ENCODE measurements at regions not wholly inside any gene's neighbourhood (a gene's known extent, or its start where the extent isn't known, plus 50 kb on each side); places are given as distances from the start of the nearest gene placed in this dataset.

DNA sequence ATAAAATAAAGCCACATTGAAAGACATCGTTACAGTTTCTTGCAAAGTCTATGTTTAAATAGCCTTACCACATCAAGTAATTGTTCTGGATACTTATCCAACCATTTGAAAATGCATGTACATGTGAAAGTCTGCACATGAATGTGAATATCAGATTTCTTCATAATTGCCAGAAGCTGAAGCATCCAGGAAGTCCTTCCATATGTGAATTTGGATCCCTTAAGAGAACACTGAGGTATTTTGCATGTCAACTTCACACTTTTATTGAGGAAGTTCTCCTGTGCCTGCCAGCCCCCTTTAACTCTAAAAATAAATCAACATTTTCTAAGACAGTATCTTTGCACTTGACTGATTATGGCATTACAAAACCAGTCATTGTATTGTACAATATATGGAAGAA lies 1103.5 kb upstream of the ADGRL3 start:
- Histone ChIP-seq H3K27me3 (ENCODE audit: low read length) (no peaks in the 10 kb centered on the region), H3K4me2 (ENCODE audit: low read length) (no peak overlapping the region), H3K4me3 (ENCODE audit: low read length) (no peak overlapping the region), H3K36me3 (ENCODE audit: low read depth, low read length) (no peaks in the 10 kb centered on the region), H3K27ac (ENCODE audit: low read length) (no peak overlapping the region), H3K9me2 (replicated peaks; ENCODE audit: low read length) (no peaks in the 10 kb centered on the region), H3K4me1 (ENCODE audit: insufficient read depth, low read length) (no peaks in the 10 kb centered on the region), H2AFZ (ENCODE audit: low read length) (no peak overlapping the region), H3K9me3 (ENCODE audit: low read length) (no peaks in the 10 kb centered on the region), H3K9ac (ENCODE audit: low read length) (no peak overlapping the region), H3F3A (ENCODE audit: low read length, unreplicated experiment) (no peaks in the 10 kb centered on the region), H3K79me2 (ENCODE audit: low read length) (no peaks in the 10 kb centered on the region), H4K20me1 (ENCODE audit: low read length) (no peaks in the 10 kb centered on the region)
- ATAC-seq = no peak
- CTCF ChIA-PET = no interaction called here
- intact Hi-C loops (cut with micrococcal nuclease) = no loop called here
- BruUV-seq (replicated peaks) = no TSS peak
- no peak for TF ChIP-seq EZH2phosphoT487 (IDR thresholded peaks at IDR 0.05; ENCODE audit: borderline replicate concordance, low read length)
- no peak for TF ChIP-seq EZH2 (IDR thresholded peaks at IDR 0.05; ENCODE audit: low read length, unreplicated experiment)
- TF ChIP-seq, protein P1, sequence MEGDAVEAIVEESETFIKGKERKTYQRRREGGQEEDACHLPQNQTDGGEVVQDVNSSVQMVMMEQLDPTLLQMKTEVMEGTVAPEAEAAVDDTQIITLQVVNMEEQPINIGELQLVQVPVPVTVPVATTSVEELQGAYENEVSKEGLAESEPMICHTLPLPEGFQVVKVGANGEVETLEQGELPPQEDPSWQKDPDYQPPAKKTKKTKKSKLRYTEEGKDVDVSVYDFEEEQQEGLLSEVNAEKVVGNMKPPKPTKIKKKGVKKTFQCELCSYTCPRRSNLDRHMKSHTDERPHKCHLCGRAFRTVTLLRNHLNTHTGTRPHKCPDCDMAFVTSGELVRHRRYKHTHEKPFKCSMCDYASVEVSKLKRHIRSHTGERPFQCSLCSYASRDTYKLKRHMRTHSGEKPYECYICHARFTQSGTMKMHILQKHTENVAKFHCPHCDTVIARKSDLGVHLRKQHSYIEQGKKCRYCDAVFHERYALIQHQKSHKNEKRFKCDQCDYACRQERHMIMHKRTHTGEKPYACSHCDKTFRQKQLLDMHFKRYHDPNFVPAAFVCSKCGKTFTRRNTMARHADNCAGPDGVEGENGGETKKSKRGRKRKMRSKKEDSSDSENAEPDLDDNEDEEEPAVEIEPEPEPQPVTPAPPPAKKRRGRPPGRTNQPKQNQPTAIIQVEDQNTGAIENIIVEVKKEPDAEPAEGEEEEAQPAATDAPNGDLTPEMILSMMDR (conservative IDR thresholded peaks at IDR 0.05; ENCODE audit: low read depth, low read length) = no peak
- POLR2A ChIA-PET (ENCODE audit: unreplicated experiment) = no interaction called here
- no peak for DNase-seq

- Histone ChIP-seq H3K27ac (ENCODE audit: low read length) (no peak overlapping the region), H3K4me1 (ENCODE audit: insufficient read depth, low read length) (no peaks in the 10 kb centered on the region), H3K9me2 (replicated peaks; ENCODE audit: low read length) (no peaks in the 10 kb centered on the region), H3F3A (ENCODE audit: low read length, unreplicated experiment) (no peaks in the 10 kb centered on the region), H4K20me1 (ENCODE audit: low read length) (no peaks in the 10 kb centered on the region), H3K4me3 (ENCODE audit: low read length) (no peak overlapping the region), H3K4me2 (ENCODE audit: low read length) (no peak overlapping the region), H3K27me3 (ENCODE audit: low read length) (no peaks in the 10 kb centered on the region), H3K36me3 (ENCODE audit: low read depth, low read length) (no peaks in the 10 kb centered on the region), H2AFZ (ENCODE audit: low read length) (no peak overlapping the region), H3K9me3 (ENCODE audit: low read length) (no peaks in the 10 kb centered on the region), H3K79me2 (ENCODE audit: low read length) (no peaks in the 10 kb centered on the region), H3K9ac (ENCODE audit: low read length) (no peak overlapping the region)
- DNase-seq = no peak
- ATAC-seq = no peak
- CTCF ChIA-PET = no interaction called here
- POLR2A ChIA-PET (ENCODE audit: unreplicated experiment) = no interaction called here
- no peak for TF ChIP-seq EZH2phosphoT487 (IDR thresholded peaks at IDR 0.05; ENCODE audit: borderline replicate concordance, low read length)
- TF ChIP-seq, protein P1 (conservative IDR thresholded peaks at IDR 0.05; ENCODE audit: low read depth, low read length) = no peak
- no peak for TF ChIP-seq EZH2 (IDR thresholded peaks at IDR 0.05; ENCODE audit: low read length, unreplicated experiment)
- intact Hi-C loops (cut with micrococcal nuclease) = no loop called here
- BruUV-seq (replicated peaks) = no TSS peak
Observed at GRCh38 chr4:60116592-60116991, 1083.5 kb upstream of the ADGRL3 start.

DNA sequence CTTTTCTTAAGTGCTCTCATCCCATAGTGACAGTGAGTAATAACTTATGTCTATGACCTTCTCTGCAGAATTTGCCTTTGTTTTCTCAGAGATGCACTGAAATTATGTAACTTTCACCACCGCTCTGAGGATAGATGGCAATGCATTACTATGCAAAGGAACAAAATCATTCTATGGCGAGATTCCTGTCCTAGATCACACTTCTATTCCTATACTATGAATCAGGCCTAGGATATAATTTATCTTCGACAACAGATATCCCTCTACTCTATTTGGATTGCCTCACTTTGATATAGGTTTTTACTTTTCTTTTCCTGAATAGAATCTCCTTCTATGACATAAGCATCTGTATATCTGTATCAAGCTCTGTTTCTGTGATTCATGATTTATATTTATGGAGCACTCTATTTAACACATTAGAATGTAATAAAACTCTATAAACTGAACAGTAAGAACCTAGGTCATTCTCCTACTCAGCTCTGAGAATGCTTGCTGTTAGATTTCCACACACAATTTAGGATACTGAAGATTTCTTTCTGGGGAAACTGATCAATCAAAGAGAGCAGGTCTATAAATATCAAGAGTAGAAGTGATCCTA lies 1082.3 kb upstream of the ADGRL3 start:
- H4K20me1 ChIP-seq (ENCODE audit: low read length) = no peaks in the 10 kb centered on the region
- no peaks in the 10 kb centered on the region for H3K79me2 ChIP-seq (ENCODE audit: low read length)
- H3F3A ChIP-seq (ENCODE audit: low read length, unreplicated experiment) = no peaks in the 10 kb centered on the region
- H3K9me2 ChIP-seq (replicated peaks; ENCODE audit: low read length) = no peaks in the 10 kb centered on the region
- POLR2A ChIA-PET (ENCODE audit: unreplicated experiment) = no interaction called here
- DNase-seq (no peak), ATAC-seq (no peak)
- H3K9ac ChIP-seq (ENCODE audit: low read length) = no peak overlapping the region
- H3K4me1 ChIP-seq (ENCODE audit: insufficient read depth, low read length) = no peaks in the 10 kb centered on the region
- TF ChIP-seq, protein P1 (conservative IDR thresholded peaks at IDR 0.05; ENCODE audit: low read depth, low read length) = no peak
- TF ChIP-seq EZH2 (IDR thresholded peaks at IDR 0.05; ENCODE audit: low read length, unreplicated experiment) = no peak
- no peak for TF ChIP-seq EZH2phosphoT487 (IDR thresholded peaks at IDR 0.05; ENCODE audit: borderline replicate concordance, low read length)
- CTCF ChIA-PET = no interaction called here
- no peaks in the 10 kb centered on the region for H3K36me3 ChIP-seq (ENCODE audit: low read depth, low read length)
- H3K27me3 ChIP-seq (ENCODE audit: low read length) = no peaks in the 10 kb centered on the region
- no peaks in the 10 kb centered on the region for H3K9me3 ChIP-seq (ENCODE audit: low read length)
- H3K27ac ChIP-seq (ENCODE audit: low read length) = no peak overlapping the region
- H2AFZ ChIP-seq (ENCODE audit: low read length) = no peak overlapping the region
- no peak overlapping the region for H3K4me3 ChIP-seq (ENCODE audit: low read length)
- intact Hi-C loops (cut with micrococcal nuclease) = no loop called here
- no peak overlapping the region for H3K4me2 ChIP-seq (ENCODE audit: low read length)
- no TSS peak for BruUV-seq (replicated peaks)

Data from PC-3 (cell line).